ENCODE measurements at regions not wholly inside any gene's neighbourhood (a gene's known extent, or its start where the extent isn't known, plus 50 kb on each side); places are given as distances from the start of the nearest gene placed in this dataset.

DNA sequence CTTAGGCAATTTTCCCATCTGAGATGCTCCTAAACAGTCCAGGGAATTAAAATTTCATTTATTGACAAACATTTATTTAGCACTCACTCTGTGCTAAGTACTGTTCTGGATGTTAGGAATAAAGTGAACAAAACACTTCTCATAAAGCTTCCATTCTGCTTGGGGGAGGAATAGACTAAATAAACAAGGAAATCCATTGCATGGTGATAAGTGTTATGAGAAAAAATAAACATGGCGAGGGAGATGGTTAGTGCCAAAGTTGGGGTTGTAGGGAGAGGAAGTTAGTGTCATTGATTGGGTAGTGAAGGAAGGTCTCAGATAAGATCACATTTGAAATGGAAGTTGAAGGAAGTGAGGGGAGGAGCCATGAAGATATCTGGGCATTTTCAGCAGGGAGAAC lies 72.2 kb upstream of the CES5A start:
- Histone ChIP-seq H3K4me1 (no peaks in the 10 kb centered on the region), H3K36me3 (no peaks in the 10 kb centered on the region), H3K27me3 (replicated peaks in 1 of 7) (peaks cover 0 to 39% (median 0%) of the 10 kb centered on the region in 7 donors), H3K4me3 (no peak overlapping the region), H3K27ac (no peak overlapping the region), H3K9me3 (peaks cover 0 to 3% (median 0%) of the 10 kb centered on the region in 8 donors)
- 51 to 74% (median 59%) methylated on average over 1 of the region's 1 CpG for WGBS, 5 donors
- intact Hi-C loops (cut with DNase I; ENCODE audit: low total_unique reads) = no loop called here
- no peak for DNase-seq
- TF ChIP-seq POLR2AphosphoS5 (IDR thresholded peaks at IDR 0.05) (no peak), POLR2A (IDR thresholded peaks at IDR 0.05) (no peak)
- TF ChIP-seq, protein P1, sequence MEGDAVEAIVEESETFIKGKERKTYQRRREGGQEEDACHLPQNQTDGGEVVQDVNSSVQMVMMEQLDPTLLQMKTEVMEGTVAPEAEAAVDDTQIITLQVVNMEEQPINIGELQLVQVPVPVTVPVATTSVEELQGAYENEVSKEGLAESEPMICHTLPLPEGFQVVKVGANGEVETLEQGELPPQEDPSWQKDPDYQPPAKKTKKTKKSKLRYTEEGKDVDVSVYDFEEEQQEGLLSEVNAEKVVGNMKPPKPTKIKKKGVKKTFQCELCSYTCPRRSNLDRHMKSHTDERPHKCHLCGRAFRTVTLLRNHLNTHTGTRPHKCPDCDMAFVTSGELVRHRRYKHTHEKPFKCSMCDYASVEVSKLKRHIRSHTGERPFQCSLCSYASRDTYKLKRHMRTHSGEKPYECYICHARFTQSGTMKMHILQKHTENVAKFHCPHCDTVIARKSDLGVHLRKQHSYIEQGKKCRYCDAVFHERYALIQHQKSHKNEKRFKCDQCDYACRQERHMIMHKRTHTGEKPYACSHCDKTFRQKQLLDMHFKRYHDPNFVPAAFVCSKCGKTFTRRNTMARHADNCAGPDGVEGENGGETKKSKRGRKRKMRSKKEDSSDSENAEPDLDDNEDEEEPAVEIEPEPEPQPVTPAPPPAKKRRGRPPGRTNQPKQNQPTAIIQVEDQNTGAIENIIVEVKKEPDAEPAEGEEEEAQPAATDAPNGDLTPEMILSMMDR (IDR thresholded peaks at IDR 0.05 in 8 of 11, conservative IDR thresholded peaks at IDR 0.05 in 3 of 11) = no peak

DNA sequence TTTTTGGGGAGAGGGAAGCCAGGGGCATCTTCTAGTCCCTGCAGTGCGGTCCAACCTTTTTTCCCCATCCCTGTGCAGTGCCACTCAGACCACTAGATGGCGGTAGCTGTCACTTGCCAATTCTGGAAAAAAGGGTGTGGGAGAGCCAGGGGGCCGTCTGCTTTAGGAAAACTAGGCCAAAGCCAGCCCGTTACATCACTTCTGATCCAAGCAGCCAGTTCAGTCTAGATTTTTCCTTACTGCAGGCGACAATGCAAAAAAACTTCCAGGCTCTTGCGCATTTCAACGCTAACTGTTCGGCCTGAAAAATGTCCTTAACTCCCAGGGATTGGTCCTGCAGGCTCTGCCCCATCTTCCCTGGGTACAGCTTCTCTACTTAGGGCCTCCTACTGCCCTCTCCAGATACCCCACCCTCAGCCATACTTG lies 69.2 kb upstream of the CES5A start:
- intact Hi-C loops (cut with DNase I; ENCODE audit: low total_unique reads) = loop anchor here (2.0 kb wide), 1 partner anchor 374 kb away; no protein-coding TSS in a partner anchor

DNA sequence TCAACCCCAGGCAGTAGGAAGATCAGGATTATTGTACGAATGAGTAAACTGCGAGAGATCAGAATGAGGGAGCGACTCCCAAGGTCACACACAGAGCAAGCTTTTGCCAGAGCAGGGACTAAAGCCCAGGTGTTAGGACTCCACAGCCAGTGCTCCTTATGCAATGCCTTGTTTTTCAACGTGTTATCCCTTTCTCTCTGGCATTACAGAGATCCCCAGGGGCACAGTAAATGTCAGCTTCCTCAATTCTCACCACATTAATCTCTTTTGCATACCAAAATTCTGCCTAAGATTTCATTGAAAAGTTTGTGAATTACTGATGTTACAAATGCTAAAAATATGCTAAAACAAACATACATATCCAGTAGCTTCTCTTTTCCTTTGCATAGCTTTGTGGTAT lies 68.1 kb upstream of the CES5A start:
- H3K27me3 ChIP-seq (replicated peaks in 1 of 7) = peaks cover 0 to 25% (median 0%) of the 10 kb centered on the region in 7 donors
- no peaks in the 10 kb centered on the region for H3K4me1 ChIP-seq
- peaks cover 0 to 11% (median 5%) of the 10 kb centered on the region in 8 donors for H3K9me3 ChIP-seq
- DNase-seq = no peak
- TF ChIP-seq POLR2A (IDR thresholded peaks at IDR 0.05) (no peak), POLR2AphosphoS5 (IDR thresholded peaks at IDR 0.05) (no peak)
- TF ChIP-seq, protein P1 (IDR thresholded peaks at IDR 0.05 in 8 of 11, conservative IDR thresholded peaks at IDR 0.05 in 3 of 11) = no peak
- no peak overlapping the region for H3K27ac ChIP-seq
- WGBS, 5 donors = 57 to 68% (median 68%) methylated on average over 4 of the region's 4 CpGs
- H3K36me3 ChIP-seq = no peaks in the 10 kb centered on the region
- intact Hi-C loops (cut with DNase I; ENCODE audit: low total_unique reads) = no loop called here
- H3K4me3 ChIP-seq = no peak overlapping the region

More for the DNA sequence above, 69.2 kb upstream of the CES5A start:
- H3K4me3 ChIP-seq = no peak overlapping the region
- no peak overlapping the region for H3K27ac ChIP-seq
- no peaks in the 10 kb centered on the region for H3K36me3 ChIP-seq
- TF ChIP-seq, protein P1 (IDR thresholded peaks at IDR 0.05 in 8 of 11, conservative IDR thresholded peaks at IDR 0.05 in 3 of 11) = peak; percentile 57 to 90 (median 83)
- no peak for TF ChIP-seq POLR2AphosphoS5 (IDR thresholded peaks at IDR 0.05)
- H3K4me1 ChIP-seq = no peaks in the 10 kb centered on the region
- H3K9me3 ChIP-seq = peaks cover 0 to 11% (median 5%) of the 10 kb centered on the region in 8 donors
- H3K27me3 ChIP-seq (replicated peaks in 1 of 7) = peaks cover 0 to 30% (median 0%) of the 10 kb centered on the region in 7 donors
- no peak for DNase-seq
- 36 to 48% (median 42%) methylated on average over 8 of the region's 8 CpGs for WGBS, 5 donors

DNA sequence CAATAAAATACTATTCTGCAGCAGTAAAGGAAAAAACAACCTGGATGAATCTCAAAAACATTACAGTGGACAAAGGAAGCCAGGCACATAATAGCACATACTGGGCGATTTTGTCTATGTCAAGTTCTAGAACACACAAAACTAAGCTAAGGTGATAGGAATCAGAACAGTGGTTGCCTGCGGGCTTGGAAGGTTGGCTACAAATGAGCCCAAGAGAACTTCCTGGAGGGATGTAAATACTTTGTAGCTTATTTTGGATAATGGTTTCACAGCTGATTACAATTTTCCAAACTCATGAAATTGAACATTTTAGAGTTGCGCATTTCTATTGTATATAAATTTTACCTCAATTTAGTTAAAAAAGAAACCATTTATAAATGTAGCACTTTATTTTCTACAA lies 67.6 kb upstream of the CES5A start:
- TF ChIP-seq, protein P1 (IDR thresholded peaks at IDR 0.05 in 8 of 11, conservative IDR thresholded peaks at IDR 0.05 in 3 of 11) = no peak
- no peak for TF ChIP-seq POLR2AphosphoS5 (IDR thresholded peaks at IDR 0.05)
- no peak for TF ChIP-seq POLR2A (IDR thresholded peaks at IDR 0.05)
- Histone ChIP-seq H3K4me3 (no peak overlapping the region), H3K36me3 (no peaks in the 10 kb centered on the region), H3K27ac (no peak overlapping the region), H3K4me1 (no peaks in the 10 kb centered on the region), H3K27me3 (replicated peaks in 1 of 7) (peaks cover 0 to 25% (median 0%) of the 10 kb centered on the region in 7 donors), H3K9me3 (peaks cover 0 to 11% (median 5%) of the 10 kb centered on the region in 8 donors)
- intact Hi-C loops (cut with DNase I; ENCODE audit: low total_unique reads) = no loop called here
- WGBS, 5 donors = 78 to 91% (median 89%) methylated on average over 3 of the region's 3 CpGs
- no peak for DNase-seq

Data from spleen (tissue), 11 donors.